Erythroblast (primary cell): ENCODE measurements at regions not wholly inside any gene's neighbourhood (a gene's known extent, or its start where the extent isn't known, plus 50 kb on each side); places are given as distances from the start of the nearest gene placed in this dataset.

ENCODE experiments used
- GATA1 ChIP-seq: IDR thresholded peaks from 2 replicates; pipeline ENCODE4 v1.6.1; 2011; ENCODE audit warnings: low read depth, mild to moderate bottlenecking, control low read depth, low read length, moderate library complexity
- POLR2A ChIP-seq: IDR thresholded peaks from 2 replicates; pipeline ENCODE4 v1.6.1; 2011; ENCODE audit warnings: mild to moderate bottlenecking, low read length

DNA sequence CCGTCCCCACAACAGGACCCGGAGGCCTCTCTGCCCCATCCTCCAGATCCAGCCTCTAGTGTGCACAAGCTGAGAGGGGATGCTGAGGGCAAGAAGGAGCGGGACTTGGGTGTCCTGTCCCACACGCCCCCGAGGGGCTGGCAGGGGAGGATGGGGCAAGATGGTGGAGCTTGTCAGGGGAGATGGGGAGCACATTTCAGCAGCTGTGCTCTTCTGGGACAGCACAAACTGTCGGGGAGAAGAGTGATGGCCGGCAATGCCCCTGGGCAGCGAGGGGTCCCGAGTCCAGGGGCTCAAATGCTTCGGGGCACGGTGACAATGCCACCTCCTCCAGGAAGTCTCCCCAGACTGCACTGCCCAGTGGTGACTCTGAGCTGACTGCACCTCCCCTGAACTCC, 134.5 kb downstream of the FAM53A start:
- no peak for TF ChIP-seq POLR2A
- TF ChIP-seq GATA1 = no peak
